ENCODE measurements at regions not wholly inside any gene's neighbourhood (a gene's known extent, or its start where the extent isn't known, plus 50 kb on each side); places are given as distances from the start of the nearest gene placed in this dataset.
"Not testable (repeated sequence)": the region's sequence is repeated elsewhere in the genome, so short reads cannot be mapped to it uniquely, and the experiment has no call there.

DNA sequence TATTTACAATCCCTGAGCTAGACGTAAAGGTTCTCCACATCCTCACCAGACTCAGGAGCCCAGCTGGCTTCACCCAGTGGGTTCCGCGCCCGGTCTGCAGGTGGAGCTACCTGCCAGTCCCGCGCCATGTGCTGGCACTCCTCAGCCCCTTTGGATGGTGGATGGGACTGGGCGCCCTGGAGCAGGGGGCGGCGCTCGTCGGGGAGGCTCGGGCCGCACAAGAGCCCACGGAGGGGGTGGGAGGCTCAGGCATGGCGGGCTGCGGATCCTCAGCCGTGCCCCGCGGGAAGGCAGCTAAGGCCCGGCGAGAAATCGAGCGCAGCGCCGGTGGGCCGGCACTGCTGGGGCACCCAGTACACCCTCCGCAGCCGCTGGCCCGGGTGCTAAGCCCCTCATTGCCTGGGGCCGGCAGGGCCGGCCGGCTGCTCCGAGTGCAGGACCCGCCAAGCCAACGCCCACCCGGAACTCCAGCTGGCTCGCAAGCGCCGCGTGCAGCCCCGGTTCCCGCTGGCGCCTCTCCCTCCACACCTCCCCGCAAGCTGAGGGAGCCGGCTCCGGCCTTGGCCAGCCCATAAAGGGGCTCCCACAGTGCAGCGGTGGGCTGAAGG is 448.3 kb downstream of the COL11A1 start:
- not testable (repeated sequence) for DNase-seq

DNA sequence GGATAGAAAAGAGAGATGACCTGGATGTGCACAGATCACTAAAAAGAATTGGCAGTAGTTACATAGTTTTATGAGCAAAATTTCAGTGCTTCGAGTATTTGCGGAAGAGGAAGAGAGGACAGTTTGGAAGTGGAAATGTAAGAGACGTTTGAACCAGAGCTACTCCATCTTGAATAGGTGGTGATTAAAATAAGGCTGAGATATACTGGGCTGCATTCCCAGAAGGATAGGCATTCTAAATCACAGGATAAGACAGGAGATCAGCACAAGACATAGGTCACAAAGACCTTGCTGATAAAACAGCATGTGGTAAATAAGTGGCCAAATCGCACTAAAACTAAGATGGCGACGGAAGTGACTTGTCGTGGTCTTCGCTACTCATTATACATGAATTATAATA is 453.3 kb downstream of the COL11A1 start:
- no peak for DNase-seq

DNA sequence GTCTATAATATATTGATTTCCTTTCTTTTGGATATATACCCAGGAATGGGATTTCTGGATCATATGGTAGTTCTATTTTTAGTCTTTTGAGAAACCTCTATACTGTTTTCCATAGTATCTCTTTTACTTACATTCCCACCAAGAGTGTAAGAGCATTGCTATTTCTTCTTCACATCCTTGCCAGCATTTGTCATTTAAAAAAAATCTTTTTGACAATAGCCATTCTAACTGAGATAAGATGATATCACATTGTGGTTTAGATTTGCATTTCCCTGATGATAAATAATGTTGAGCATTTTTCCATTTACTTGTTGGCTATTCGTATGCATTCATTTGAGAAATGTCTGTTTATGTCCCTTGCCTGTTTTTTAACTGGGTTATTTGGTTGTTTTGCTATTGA is 467.4 kb downstream of the COL11A1 start:
- DNase-seq = no peak

DNA sequence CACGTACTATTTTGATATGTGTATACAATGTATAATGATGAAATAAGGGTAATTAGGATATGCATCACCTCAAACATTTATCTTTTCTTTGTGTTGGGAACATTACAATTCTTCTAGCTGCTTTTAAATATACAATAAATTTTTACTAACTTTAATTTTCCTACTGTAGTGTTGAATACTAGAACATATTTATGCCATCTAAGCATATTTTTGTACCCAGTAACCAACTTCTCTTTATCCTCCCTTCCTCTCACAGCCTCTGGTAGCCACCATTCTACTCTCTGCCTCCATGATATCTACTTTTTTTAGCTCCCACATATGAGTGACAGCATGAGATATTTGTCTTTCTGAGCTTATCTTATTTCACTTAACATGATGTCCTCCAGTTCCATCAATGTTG is 468.0 kb downstream of the COL11A1 start:
- DNase-seq = no peak

DNA sequence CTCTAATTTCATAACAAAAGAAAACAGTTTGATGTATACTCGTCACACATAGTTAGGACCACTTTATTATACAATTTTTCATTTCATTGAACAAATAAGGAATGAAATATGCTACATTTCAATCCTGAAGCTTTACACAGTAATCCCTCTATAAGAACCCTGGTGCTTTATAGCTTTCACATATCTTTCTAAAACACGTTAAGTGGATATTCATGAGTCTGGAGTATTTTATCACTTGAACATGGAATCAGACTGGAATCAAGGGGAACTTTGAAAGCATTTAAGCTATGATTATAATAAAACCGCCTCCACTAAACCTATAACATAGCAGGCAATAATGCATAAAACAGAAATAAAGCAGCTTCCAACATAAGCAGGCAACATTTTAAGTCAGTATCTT is 476.6 kb downstream of the COL11A1 start:
- no peak for DNase-seq

DNA sequence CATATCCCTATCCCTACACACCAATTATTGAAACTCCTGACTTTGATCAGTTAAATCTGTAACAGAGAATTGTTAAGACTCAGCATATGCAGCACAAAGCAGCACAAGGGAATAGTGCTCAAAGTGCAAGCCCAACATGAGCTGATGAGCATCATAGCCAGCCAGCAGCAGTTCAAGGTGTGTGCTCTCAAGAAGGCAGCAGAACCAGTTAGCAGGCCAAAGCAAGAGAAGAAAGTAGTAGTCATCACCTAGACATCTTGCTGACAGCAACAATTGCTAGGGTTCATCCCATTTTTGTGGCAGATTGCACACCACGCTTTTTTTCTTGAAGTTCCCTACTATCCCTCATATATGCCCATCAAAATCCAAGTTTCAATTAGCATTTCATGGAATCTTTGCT is 478.3 kb downstream of the COL11A1 start:
- no peak for DNase-seq

DNA sequence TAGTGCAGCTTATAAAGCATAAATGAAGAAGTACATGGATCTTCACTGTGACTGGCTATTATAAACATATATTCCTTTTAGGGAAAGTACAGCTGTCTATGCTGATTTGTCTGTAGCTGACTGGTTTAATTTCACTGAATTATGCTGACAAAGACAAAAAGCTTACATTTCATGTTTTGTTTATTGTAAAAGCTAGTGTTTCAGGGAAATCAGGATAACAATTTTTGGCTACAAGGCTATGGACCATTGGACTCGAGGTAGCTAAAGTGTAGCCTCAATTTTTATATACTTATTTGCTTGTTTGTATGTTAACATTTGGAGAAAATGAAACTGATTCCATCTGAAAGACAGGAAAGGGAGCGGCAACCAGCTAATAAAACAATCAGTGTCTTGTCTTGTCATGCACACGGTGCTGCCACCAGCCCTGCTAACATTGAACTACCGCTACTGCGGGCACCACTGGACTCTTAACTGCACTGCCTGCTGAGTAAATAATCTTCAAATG is 480.2 kb downstream of the COL11A1 start:
- no peak for DNase-seq

DNA sequence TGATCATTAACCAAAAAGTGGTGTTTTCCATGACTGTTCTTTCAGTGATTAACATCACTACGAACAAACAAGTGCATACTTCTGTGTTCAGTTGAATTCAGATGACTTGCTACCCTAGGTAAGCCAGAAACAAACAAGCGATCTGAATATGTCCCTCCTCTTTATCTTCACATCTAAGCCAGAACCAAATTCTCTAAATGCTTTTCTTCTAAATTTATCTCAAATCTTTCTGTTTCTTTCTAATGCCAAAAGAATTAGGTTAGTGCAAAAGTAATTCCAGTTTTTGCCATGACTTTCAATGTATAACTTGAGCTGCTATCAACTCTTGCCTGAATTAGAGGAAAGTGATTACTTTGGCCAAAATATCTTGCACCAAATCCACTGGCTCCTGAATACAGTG is 481.2 kb downstream of the COL11A1 start:
- DNase-seq = no peak

DNA sequence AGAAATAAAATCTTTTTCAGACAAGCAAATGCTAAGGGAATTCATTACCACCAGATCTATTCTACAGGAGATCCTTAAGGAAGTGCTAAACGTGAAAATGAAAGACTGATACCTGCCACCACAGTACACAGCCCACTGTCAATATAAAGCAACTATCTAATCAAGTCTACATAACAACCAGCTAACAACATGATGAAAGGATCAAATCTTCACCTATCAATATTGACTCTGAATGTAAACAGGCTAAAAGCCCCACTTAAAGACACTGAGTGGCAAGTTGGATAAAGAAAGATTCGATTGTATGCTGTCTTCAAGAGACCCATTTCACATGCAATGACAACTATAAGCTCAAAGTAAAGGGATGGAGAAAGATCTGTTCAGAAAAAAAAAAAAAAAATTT is 492.4 kb downstream of the COL11A1 start:
- no peak for DNase-seq

DNA sequence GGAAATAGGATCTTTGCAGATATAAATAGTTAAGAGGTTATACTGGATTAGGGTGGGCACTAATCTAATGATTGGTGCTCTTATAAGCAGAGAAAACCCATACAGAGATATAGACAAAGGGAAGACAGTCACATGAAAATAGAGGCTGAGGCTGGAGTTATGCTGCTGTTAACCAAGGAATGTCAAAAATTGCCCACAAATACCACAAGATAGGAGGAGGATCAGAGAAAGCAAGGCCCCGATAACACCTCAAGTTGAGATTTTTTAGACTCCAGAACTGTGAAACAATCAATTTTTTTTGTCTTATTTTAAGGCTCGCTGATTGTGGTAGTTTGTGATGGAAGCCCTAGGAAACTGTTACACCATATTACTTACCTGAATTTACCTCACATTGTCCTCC is 513.2 kb downstream of the COL11A1 start:
- no peak for DNase-seq

DNA sequence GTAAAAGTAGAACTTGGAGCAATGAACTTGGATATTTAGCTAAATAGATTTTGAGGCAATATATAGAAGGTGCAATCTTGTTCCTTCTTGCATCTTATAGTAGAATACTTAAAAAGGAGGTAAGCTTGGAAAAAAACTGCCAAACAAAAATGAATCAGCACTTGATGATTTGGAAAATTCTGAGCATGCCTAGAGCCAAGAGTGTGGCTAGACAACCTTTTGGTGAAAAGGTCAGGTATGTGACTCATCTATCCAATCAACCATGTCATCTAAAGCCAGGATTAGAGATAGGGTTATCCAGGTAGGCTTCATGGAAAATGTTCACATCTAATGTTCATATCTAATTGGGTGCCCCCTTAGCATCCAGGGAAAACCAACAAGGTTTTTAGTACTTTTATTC is 515.0 kb downstream of the COL11A1 start:
- no peak for DNase-seq

DNA sequence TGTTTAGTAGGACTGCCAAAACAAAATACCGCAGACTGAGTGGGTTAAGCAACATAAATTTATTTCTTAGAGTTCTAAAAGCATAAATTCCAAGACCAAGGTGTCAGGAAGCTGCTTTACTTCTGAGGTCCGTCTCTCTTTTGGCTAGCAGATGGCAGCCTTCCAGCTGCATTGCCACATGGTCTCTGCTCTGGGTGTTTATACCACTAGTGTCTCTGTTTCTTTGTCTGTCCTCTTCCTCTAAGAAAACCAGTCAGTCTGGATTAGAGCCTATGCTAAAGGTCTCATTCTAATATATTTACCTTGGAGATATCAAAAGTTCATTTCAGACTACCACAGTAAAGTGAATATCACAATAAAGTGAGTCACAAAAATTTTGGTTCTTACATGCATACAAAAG is 519.8 kb downstream of the COL11A1 start:
- DNase-seq = no peak

DNA sequence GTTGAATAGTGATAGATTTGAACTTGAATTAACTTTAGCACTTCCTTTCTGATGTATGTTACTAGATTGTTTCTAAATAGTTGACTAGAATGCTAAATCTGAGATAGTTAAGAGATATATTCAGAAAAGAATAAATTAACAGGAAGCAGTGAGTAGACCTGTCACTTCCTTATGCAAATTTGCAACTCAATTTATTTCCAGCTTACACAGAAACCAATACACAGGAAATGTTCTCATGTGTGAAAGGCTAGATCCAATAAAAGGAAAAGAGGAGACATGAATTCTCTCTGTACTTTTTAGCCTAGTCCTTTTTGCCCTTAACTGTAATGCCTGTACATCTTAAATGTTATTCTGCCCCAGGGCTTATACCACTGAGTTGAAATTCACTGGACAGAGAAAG is 522.3 kb downstream of the COL11A1 start:
- DNase-seq = no peak

DNA sequence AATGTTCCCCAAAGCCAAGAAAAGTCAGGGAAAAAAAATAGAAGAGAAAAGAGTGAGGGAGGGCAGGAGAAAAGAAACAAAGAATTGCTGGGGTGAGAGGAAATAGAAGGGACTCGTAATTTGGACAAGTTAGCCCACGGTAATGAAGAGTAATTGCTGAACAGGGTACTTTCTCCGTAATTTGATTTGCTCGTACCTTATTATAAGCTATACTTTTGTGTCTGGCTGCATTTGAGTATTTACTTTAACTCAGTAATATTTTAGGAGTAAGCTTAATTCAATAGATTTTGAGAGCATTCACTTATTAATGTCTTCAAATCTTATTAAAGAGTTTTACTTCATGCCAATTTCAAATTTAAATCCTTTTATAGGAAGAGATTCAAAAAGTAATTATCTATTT is 527.5 kb downstream of the COL11A1 start:
- DNase-seq = no peak

DNA sequence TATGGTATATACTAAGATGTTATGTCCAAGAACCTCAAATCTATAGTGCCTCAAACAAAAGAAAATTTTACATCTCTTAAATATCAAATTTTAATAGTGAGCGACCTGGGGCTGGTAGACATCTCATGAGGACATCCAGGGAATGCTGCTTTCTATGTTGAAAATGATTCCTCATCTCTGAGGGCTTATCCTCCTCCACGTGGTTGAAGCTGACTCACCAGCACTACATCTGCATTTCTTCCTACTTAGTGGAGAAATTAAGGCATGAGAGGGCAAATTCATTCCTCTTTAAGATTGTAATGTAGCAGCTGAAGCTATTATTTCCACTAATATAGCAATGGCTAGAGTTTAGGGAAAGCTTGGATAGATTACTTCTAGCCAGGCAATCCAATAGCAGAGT is 529.5 kb downstream of the COL11A1 start:
- no peak for DNase-seq

DNA sequence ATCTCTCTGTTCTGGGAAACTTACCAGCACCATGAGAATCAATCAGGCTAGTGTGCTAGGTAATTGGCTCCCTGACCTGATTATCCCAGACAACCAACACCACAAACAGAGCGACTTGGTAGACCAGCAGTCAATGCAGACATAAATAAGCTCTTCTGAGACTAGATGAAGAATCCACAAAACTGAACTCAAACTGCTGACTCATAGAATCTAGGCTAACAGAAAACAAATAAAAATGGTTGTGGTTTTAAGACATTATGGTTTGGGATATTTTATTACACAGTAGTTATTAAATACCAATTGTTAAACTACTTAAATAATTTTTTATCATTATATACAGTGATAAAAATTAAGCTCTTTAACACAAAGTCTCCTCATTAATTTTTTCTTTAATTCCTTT is 535.7 kb downstream of the COL11A1 start:
- no peak for DNase-seq

DNA sequence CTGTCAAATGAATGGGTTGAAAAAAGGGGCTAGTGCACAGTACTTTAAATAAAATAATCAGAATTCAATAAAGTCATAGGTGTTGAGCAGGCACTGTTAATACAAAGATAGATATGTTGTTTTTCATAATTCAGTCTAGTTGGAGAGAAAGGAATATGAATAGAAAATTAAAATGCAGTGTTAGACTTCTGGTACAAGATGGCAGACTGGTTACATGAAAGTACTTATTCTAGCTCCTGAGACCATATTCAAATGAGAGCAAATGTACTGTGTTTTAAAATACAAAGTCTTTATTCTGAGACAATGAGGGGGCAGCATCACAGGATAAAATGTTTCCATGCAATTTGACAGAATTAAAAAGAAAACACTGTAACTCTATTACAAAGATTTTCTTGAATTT is 542.1 kb downstream of the COL11A1 start:
- DNase-seq = no peak

DNA sequence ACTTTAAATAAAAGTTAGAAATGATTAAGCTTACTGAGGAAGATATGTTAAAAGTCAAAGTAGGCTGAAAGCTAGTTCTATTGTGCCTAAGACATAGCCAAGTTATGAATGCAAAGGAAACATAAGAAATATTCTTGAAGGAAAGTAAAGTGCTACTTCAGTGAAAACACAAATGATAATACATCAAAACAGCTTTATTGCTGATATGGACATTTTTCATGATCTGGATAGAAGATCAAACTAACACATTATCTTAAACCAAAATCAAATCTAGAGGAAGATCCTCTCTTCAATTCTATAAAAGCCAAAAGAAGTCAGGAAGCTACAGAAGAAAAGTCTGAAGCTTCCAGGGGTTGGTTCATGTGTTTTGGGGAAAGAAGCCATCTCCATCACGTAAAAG is 545.9 kb downstream of the COL11A1 start:
- no peak for DNase-seq

DNA sequence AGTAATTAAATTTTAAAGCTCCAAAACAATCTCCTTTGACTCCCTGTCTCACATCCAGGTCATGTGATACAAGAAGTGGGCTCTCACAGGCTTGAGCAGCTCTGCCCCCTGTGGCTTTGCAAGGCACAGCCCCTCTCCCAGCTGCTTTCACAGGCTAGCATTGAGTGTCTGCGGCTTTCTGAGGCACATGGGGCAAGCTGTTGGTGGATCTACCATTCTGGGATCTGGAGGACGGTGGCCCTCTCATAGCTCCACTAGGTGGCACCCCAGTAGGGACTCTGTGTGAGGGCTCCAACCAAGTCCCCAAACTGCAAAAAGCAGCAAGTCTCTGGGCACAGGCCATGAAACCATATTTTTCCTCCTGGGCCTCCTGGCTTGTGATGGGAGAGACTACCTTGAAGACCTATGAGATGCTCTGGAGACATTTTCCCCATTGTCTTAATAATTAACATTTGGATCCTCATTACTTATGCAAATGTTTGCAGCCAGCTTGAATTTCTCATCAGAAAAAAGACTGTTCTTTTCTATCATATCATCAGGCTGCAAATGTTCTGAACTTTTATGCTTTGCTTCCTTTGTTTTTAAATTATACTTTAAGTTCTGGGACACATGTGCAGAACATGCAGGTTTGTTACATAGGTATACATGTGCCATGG is 554.1 kb upstream of the OLFM3 start:
- no peak for DNase-seq

DNA sequence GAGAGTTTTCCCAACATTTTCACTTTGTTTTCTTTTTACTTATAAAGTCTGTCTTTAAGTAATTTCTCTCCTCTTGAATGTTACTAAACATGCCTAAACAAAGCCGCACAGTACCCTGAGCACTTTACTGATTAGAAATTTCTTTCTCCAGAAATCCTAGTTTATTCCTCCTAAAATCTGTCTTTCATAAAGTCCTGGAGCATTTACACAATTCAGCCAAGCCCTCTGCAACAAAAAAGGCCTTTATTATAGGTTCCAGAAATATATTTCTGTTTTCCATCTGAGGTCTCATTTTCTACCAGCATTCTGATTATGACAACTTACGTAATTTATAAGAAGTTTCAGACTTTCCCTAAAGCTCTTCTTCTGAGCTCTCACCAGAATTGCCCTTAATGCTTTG is 549.5 kb upstream of the OLFM3 start:
- no peak for DNase-seq

DNA sequence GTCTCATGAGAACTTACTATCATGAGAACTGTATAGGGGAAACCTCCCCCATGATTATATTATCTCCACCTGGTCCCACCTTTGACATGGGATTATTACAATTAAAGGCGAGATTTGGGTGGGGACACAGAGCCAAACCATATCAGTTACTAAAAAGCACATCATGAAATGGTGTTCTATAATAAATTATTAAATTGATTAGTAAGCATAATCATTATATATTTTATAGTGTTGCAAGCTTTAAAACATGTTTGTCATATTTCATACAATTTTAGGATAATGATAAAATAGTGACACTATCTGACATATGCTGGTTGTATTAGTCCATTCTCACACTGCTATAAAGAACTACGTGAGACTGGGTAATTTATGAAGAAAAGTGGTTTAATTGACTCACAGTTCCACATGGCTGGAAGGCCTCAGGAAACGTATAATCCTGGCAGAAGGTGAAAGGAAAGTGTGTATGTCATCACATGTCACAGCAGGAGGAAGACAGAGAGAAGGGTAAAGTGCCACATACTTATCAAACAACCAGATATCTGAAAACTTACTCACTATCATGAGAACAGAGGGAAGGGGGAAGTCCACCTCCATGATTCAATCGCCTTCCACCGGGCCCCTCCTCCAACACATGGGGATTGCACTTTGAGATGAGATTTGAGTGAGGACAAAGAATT is 539.2 kb upstream of the OLFM3 start:
- DNase-seq = no peak

DNA sequence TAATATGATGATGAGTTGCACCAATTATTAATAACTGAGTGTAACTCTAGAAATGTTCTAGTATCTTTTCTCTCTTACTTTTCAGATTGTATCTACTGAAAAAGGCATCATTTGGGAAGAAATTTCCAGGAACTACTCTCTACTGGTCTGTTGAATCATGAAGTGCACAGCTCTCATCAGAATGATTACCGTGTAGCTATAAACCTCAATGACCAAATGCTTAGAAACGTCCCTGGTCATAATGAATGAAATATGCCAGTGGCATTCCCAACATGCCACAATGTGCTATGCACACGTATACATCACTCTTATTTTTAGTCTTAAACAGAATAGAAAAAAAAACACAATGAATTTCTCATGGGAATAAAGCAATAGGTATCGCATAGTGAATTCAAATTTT is 534.3 kb upstream of the OLFM3 start:
- no peak for DNase-seq

DNA sequence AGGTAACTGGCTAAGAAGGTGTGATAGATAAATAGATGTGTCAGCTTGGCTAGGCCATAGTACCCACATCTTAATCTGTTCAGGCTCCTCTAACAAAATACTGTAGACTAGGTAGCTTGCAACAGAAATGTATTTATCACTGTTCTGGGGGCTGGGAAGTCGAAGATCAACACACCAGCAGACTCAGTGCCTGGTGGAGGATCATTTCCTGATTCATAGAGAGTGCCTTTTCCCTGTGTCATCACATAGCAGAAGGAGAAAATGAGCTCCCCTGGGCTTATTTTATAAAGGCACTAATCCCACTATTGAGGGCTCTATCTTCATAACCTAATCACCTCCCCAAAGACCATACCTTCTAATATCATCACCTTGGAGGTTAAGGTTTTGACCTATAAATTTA is 532.7 kb upstream of the OLFM3 start:
- DNase-seq = no peak

DNA sequence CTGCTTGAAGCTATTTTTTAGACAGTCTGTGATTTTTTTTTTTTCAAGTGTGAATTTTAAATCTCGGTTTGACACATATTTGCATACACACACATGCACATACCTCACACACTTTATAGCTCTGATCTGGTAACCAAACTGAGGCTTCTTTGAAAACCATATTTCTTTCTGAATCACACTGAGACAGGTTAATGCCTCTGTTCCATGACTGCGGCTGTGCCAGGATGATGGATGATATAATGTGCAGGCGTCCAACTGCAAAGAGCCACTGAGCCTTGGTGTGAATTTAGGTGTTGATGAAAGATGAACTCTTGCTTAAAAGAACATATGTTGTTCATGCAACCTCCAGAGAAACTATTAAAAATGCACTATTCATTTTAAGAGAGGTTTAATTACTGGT is 504.0 kb upstream of the OLFM3 start:
- DNase-seq = no peak

DNA sequence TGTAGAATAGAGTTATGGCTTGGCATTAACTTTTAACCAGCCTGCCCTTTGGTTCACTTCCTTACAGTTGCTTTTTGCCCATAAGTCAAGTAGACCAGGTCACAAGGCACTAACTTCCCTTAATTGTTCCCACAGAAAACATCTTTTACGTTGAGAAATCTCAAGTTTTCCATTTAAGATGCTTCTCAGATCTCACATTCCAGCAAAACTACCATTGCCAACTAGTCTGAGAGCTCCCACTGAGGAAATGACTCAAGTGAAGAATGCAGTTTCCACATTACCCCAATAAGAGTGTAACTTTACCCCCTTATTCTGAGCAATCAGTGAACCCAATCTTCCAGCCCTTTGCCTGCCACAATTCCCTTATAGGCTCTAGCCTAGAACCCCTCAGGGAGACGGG is 502.2 kb upstream of the OLFM3 start:
- DNase-seq = no peak
